AG09319 (cell line): ENCODE measurements at regions not wholly inside any gene's neighbourhood (a gene's known extent, or its start where the extent isn't known, plus 50 kb on each side); places are given as distances from the start of the nearest gene placed in this dataset.
A peak's percentile ranks its signal among the peaks of the same experiment; 100 is the strongest.
"Not testable (repeated sequence)": the region's sequence is repeated elsewhere in the genome, so short reads cannot be mapped to it uniquely, and the experiment has no call there.

Experiments used
- DNase-seq: peaks from one replicate; pipeline ENCODE4 v3.0.0-alpha.2; 2010; ENCODE audit warnings: low read depth; ENCODE audit errors: extremely low read depth
- CTCF ChIP-seq: IDR thresholded peaks from 2 replicates; pipeline ENCODE4 v1.5.1; 2011; ENCODE audit warnings: low read depth, mild to moderate bottlenecking, inconsistent platforms, low read length, moderate library complexity

GRCh38 chr1:185654199-185654951, 79.8 kb upstream of the HMCN1 start:
- no peak for DNase-seq
- no peak for TF ChIP-seq CTCF

DNA sequence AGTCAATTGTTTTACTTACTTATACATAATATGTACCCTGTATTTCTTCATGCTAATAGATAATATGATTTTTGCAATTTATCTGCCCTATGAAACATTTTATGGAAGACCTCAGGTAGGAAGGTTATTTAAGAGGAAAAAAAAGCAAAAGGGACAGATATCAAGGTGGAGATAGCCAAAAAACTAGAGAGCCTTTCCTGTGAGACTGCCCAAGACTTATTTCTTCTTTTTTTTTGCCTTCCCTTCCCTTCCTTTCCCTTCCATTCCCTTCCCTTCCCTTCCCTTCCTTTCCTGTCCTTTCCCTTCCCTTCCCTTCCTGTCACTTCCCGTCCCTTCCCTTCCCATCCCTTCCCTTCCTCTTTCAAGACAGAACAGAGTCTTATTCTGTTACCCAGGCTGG, 80.6 kb upstream of the HMCN1 start:
- no peak for TF ChIP-seq CTCF
- DNase-seq, result no peak

DNA sequence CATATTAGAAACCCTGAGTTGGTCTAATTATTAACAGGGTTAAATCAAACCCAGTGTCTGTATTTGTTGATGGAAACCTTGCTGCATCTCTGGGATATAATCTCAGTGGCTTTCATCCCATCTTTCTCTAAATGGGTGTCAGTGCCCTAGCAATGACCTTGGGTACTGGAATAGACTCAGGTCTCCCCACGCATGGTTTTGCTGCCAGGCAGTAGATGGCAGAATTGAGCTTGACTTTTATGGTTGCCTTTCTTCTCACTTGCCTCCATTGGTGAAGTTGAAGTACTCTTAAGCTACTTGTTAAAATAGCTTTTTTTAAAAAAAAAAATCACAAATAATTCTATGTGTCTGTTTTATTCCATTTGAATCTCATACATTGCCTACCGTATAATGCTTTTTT, 81.8 kb upstream of the HMCN1 start:
- no peak for DNase-seq
- TF ChIP-seq CTCF, result no peak

- no peak for TF ChIP-seq CTCF
- no peak for DNase-seq
Observed at GRCh38 chr1:185650602-185651230, 83.5 kb upstream of the HMCN1 start.

DNA sequence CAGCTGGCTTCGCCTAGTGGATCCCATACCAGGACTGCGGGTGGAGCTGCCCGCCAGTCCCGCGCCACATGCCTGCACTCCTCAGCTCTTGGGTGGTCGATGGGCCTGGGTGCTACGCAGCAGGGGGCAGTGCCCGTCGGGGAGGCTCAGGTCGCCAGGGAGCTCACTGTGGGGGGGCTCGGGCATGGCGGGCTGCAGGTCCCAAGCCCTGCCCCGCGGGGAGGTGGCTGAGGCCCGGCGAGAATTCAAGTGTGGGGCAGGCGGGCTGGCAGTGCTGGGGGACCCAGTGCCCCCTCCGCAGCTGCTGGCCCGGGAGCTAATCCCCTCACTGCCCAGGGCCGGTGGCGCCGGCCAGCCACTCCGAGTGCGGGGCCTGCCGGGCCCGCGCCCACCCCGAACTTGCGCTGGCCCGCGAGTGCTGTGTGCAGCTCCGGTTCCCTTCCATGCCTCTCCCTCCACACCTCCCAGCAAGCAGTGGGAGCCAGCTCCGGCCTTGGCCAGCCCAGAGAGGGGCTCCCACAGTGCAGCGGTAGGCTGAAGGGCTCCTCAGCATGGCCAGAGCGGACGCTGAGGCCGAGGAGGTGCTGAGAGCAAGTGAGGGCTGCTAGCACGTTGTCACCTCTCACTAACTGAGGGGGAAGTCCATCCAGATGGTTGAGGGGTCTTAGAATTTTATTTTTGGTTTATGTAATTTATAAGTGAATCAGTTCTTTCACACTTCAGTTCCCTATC, 85.2 kb upstream of the HMCN1 start:
- no peak for TF ChIP-seq CTCF
- DNase-seq, result no peak

GRCh38 chr1:185647597-185648267, 86.5 kb upstream of the HMCN1 start:
- DNase-seq, result not testable (repeated sequence)

DNA sequence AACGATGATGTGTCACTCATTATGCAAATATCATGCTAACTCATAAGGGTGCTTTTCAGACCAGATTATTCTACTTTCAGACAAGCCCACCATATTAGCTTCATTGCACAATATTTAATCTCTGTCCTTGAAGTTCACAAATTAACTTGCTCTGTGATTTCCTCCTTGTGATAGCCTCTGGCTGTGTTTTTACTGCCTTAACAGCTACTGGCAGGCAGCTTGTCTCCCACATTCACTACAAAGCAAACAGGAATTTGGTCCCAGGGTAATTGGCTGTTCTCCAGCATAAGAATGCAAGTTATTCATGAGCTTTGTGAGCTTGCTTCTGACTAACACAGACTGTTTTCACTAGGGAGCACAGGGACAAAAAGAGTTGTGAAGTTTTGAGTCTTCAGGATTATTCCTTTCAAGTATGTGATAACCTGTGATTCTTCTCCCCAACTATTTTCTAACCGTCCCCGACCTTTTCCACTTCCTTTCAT, 87.9 kb upstream of the HMCN1 start:
- TF ChIP-seq CTCF, result no peak
- DNase-seq, result peak; percentile 87
